ENCODE measurements at regions not wholly inside any gene's neighbourhood (a gene's known extent, or its start where the extent isn't known, plus 50 kb on each side); places are given as distances from the start of the nearest gene placed in this dataset.
"Not testable (repeated sequence)": the region's sequence is repeated elsewhere in the genome, so short reads cannot be mapped to it uniquely, and the experiment has no call there.

GRCh38 chr14:58992935-58993334 lies 195.5 kb upstream of the DAAM1 start:
- H3K4me1 Mint-ChIP-seq (ENCODE audit: insufficient read depth, unreplicated experiment): no peaks in the 10 kb centered on the region
- no TSS peak for BruUV-seq (replicated peaks)

DNA sequence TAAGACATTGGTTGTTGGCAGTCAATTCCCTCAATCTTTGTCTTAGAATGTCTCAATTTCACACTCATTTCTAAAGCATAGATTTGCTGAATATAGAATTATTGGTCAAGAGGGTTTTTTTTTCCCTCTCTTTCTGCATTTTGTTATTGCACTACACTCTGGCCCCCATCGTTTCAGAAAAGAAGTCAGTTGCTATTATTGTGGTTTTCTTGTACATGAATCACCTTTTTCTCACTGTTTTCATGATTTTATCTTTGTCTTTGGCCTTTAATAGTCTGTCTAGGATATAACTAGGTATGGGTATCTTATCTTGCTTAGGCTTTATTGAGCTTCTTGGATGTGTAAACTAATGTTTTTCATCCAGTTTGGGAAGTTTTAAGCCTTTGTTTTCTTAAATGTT lies 194.3 kb upstream of the DAAM1 start:
- Mint-ChIP-seq H3K9me3 (ENCODE audit: unreplicated experiment) (peaks cover 7% of the 10 kb centered on the region), H3K27me3 (ENCODE audit: insufficient read depth, unreplicated experiment) (peaks cover 66% of the 10 kb centered on the region), H3K36me3 (ENCODE audit: insufficient read depth, unreplicated experiment) (no peaks in the 10 kb centered on the region), H3K4me3 (ENCODE audit: unreplicated experiment) (no peak overlapping the region), H3K4me1 (ENCODE audit: insufficient read depth, unreplicated experiment) (no peaks in the 10 kb centered on the region), H3K27ac (ENCODE audit: low read depth, unreplicated experiment) (no peak overlapping the region)
- POLR2A ChIA-PET: no interaction called here
- CTCF ChIA-PET: no interaction called here
- TF ChIP-seq CTCF (IDR thresholded peaks at IDR 0.05; ENCODE audit: unreplicated experiment): no peak
- no peak for DNase-seq (ENCODE audit: unreplicated experiment)
- BruUV-seq (replicated peaks): no TSS peak
- intact Hi-C loops (cut with micrococcal nuclease): no loop called here

More at GRCh38 chr14:58992935-58993334, 195.5 kb upstream of the DAAM1 start:
- TF ChIP-seq CTCF (IDR thresholded peaks at IDR 0.05; ENCODE audit: unreplicated experiment): no peak
- intact Hi-C loops (cut with micrococcal nuclease): no loop called here
- Mint-ChIP-seq H3K4me3 (ENCODE audit: unreplicated experiment) (no peak overlapping the region), H3K9me3 (ENCODE audit: unreplicated experiment) (peaks cover 7% of the 10 kb centered on the region), H3K27ac (ENCODE audit: low read depth, unreplicated experiment) (no peak overlapping the region), H3K27me3 (ENCODE audit: insufficient read depth, unreplicated experiment) (peaks cover 74% of the 10 kb centered on the region), H3K36me3 (ENCODE audit: insufficient read depth, unreplicated experiment) (no peaks in the 10 kb centered on the region)
- POLR2A ChIA-PET: no interaction called here
- no peak for DNase-seq (ENCODE audit: unreplicated experiment)
- CTCF ChIA-PET: no interaction called here

- DNase-seq (ENCODE audit: unreplicated experiment): no peak
- CTCF ChIA-PET: interaction anchor here (0.6 to 1.0 kb wide), 4 partner anchors 16 to 480 kb away, joined by 3 to 6 read pairs (median 4); no protein-coding TSS in a partner anchor
- no peak for TF ChIP-seq CTCF (IDR thresholded peaks at IDR 0.05; ENCODE audit: unreplicated experiment)
- no peaks in the 10 kb centered on the region for H3K36me3 Mint-ChIP-seq (ENCODE audit: insufficient read depth, unreplicated experiment)
- H3K4me1 Mint-ChIP-seq (ENCODE audit: insufficient read depth, unreplicated experiment): no peaks in the 10 kb centered on the region
- no peak overlapping the region for H3K4me3 Mint-ChIP-seq (ENCODE audit: unreplicated experiment)
- H3K27me3 Mint-ChIP-seq (ENCODE audit: insufficient read depth, unreplicated experiment): peaks cover 57% of the 10 kb centered on the region
- intact Hi-C loops (cut with micrococcal nuclease): no loop called here
- POLR2A ChIA-PET: no interaction called here
- H3K9me3 Mint-ChIP-seq (ENCODE audit: unreplicated experiment): no peaks in the 10 kb centered on the region
- H3K27ac Mint-ChIP-seq (ENCODE audit: low read depth, unreplicated experiment): no peak overlapping the region
- no TSS peak for BruUV-seq (replicated peaks)
Measured at GRCh38 chr14:59004012-59004411, 184.5 kb upstream of the DAAM1 start.

DNA sequence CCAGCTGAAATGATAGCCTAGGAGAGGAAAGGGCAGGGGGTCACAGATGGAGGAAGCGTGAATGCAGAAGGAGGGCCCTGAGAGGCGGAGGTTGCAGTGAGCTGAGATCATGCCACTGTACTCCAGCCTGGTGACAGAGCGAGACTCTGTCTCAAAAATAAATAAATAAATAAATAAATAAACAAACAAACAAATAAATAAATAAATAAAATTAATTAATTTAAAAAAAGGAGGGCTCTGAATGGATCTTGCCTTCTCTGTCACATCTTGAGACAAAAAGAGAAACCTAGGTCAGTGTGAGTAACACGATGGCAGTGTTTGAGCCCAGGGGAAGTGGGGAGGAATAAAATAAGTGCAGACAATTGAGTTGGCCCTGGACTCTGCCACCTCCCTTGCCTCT lies 182.3 kb upstream of the DAAM1 start:
- intact Hi-C loops (cut with micrococcal nuclease); H3K27ac Mint-ChIP-seq (ENCODE audit: low read depth, unreplicated experiment); BruUV-seq (replicated peaks); DNase-seq (ENCODE audit: unreplicated experiment); H3K4me3 Mint-ChIP-seq (ENCODE audit: unreplicated experiment); H3K4me1 Mint-ChIP-seq (ENCODE audit: insufficient read depth, unreplicated experiment); H3K36me3 Mint-ChIP-seq (ENCODE audit: insufficient read depth, unreplicated experiment); POLR2A ChIA-PET; H3K9me3 Mint-ChIP-seq (ENCODE audit: unreplicated experiment): not testable (repeated sequence)
- H3K27me3 Mint-ChIP-seq (ENCODE audit: insufficient read depth, unreplicated experiment): peaks cover 63% of the 10 kb centered on the region
- CTCF ChIA-PET: interaction anchor here (0.6 to 0.7 kb wide), 3 partner anchors 16 to 491 kb away, joined by 3 to 5 read pairs (median 3); no protein-coding TSS in a partner anchor

DNA sequence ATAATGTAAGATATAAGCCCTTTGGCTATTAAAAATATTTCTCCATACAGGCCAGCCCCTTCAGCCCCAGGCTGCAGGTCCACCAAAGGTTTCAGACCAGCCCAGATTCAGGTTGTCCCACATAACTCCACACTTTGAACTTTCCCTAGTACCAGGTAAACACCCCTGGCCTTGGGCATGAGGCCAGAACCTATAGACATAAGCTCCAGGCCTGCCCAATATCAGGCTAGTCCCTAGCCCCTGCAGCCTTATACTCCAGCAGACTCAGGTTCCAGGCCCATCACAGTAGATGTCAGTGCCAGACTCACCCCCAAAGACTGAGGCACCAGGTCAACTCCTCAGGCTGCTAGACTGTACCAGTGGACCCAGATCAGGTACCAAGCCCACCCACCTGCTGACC lies 178.5 kb upstream of the DAAM1 start:
- intact Hi-C loops (cut with micrococcal nuclease): no loop called here
- POLR2A ChIA-PET: no interaction called here
- TF ChIP-seq CTCF (IDR thresholded peaks at IDR 0.05; ENCODE audit: unreplicated experiment): no peak
- no TSS peak for BruUV-seq (replicated peaks)
- no peak for DNase-seq (ENCODE audit: unreplicated experiment)
- Mint-ChIP-seq H3K36me3 (ENCODE audit: insufficient read depth, unreplicated experiment) (peaks cover 7% of the 10 kb centered on the region), H3K4me3 (ENCODE audit: unreplicated experiment) (no peak overlapping the region), H3K9me3 (ENCODE audit: unreplicated experiment) (no peaks in the 10 kb centered on the region), H3K4me1 (ENCODE audit: insufficient read depth, unreplicated experiment) (no peaks in the 10 kb centered on the region), H3K27me3 (ENCODE audit: insufficient read depth, unreplicated experiment) (peaks cover 43% of the 10 kb centered on the region), H3K27ac (ENCODE audit: low read depth, unreplicated experiment) (no peak overlapping the region)
- CTCF ChIA-PET: no interaction called here

All from MCF 10A (cell line).